ENCODE measurements at regions not wholly inside any gene's neighbourhood (a gene's known extent, or its start where the extent isn't known, plus 50 kb on each side); places are given as distances from the start of the nearest gene placed in this dataset.

GRCh38 chr20:22673467-22673866 is 89.1 kb upstream of the FOXA2 start:
- H3K27ac ChIP-seq, result no peak overlapping the region
- no peaks in the 10 kb centered on the region for H3K27me3 ChIP-seq (replicated peaks)
- in situ Hi-C loops (cut with HindIII; ENCODE audit: low pct_ligation_motif_present, low sequenced_read_pairs), result no loop called here
- no peak for TF ChIP-seq CTCF (IDR thresholded peaks at IDR 0.05; ENCODE audit: low read depth, low read length, missing control alignments)
- DNase-seq, result no peak
- no peak overlapping the region for H3K4me3 ChIP-seq (ENCODE audit: low read depth, low read length)
- H3K36me3 ChIP-seq (replicated peaks), result no peaks in the 10 kb centered on the region

GRCh38 chr20:22675341-22675740 is 91.0 kb upstream of the FOXA2 start:
- in situ Hi-C loops (cut with HindIII; ENCODE audit: low pct_ligation_motif_present, low sequenced_read_pairs), result loop anchor here (25.0 kb wide), 4 partner anchors 88 to 662 kb away; partner anchors contain the start of gene FOXA2
- H3K36me3 ChIP-seq (replicated peaks), result no peaks in the 10 kb centered on the region

GRCh38 chr20:22678678-22679077 is 94.3 kb upstream of the FOXA2 start:
- no peak for TF ChIP-seq CTCF (IDR thresholded peaks at IDR 0.05; ENCODE audit: low read depth, low read length, missing control alignments)
- Histone ChIP-seq H3K27me3 (replicated peaks) (no peaks in the 10 kb centered on the region), H3K4me3 (ENCODE audit: low read depth, low read length) (no peak overlapping the region), H3K27ac (no peak overlapping the region), H3K36me3 (replicated peaks) (no peaks in the 10 kb centered on the region)
- in situ Hi-C loops (cut with HindIII; ENCODE audit: low pct_ligation_motif_present, low sequenced_read_pairs), result loop anchor here (25.0 kb wide), 4 partner anchors 91 to 659 kb away; partner anchors contain the start of gene FOXA2
- DNase-seq, result no peak

More at GRCh38 chr20:22675341-22675740, 91.0 kb upstream of the FOXA2 start:
- no peak overlapping the region for H3K27ac ChIP-seq
- H3K27me3 ChIP-seq (replicated peaks), result no peaks in the 10 kb centered on the region
- DNase-seq, result no peak
- H3K4me3 ChIP-seq (ENCODE audit: low read depth, low read length), result no peak overlapping the region
- TF ChIP-seq CTCF (IDR thresholded peaks at IDR 0.05; ENCODE audit: low read depth, low read length, missing control alignments), result no peak

GRCh38 chr20:22679197-22679596 is 94.8 kb upstream of the FOXA2 start:
- in situ Hi-C loops (cut with HindIII; ENCODE audit: low pct_ligation_motif_present, low sequenced_read_pairs), result loop anchor here (25.0 kb wide), 4 partner anchors 92 to 658 kb away; partner anchors contain the start of gene FOXA2
- no peaks in the 10 kb centered on the region for H3K36me3 ChIP-seq (replicated peaks)
- TF ChIP-seq CTCF (IDR thresholded peaks at IDR 0.05; ENCODE audit: low read depth, low read length, missing control alignments), result no peak
- H3K27me3 ChIP-seq (replicated peaks), result no peaks in the 10 kb centered on the region
- H3K4me3 ChIP-seq (ENCODE audit: low read depth, low read length), result no peak overlapping the region
- DNase-seq, result no peak
- H3K27ac ChIP-seq, result no peak overlapping the region

GRCh38 chr20:22680031-22680740 is 95.8 kb upstream of the FOXA2 start:
- no peak overlapping the region for H3K27ac ChIP-seq
- no peak for TF ChIP-seq CTCF (IDR thresholded peaks at IDR 0.05; ENCODE audit: low read depth, low read length, missing control alignments)
- in situ Hi-C loops (cut with HindIII; ENCODE audit: low pct_ligation_motif_present, low sequenced_read_pairs), result loop anchor here (25.0 kb wide), 4 partner anchors 93 to 657 kb away; partner anchors contain the start of gene FOXA2
- no peaks in the 10 kb centered on the region for H3K27me3 ChIP-seq (replicated peaks)
- no peak overlapping the region for H3K4me3 ChIP-seq (ENCODE audit: low read depth, low read length)
- H3K36me3 ChIP-seq (replicated peaks), result no peaks in the 10 kb centered on the region
- no peak for DNase-seq
